HG02981 (cell line): ENCODE measurements at regions not wholly inside any gene's neighbourhood (a gene's known extent, or its start where the extent isn't known, plus 50 kb on each side); places are given as distances from the start of the nearest gene placed in this dataset.
A peak's percentile ranks its signal among the peaks of the same experiment; 100 is the strongest.

ENCODE experiments used
- ATAC-seq: cut with Tn5 transposase; IDR thresholded peaks from one replicate; pipeline ENCODE4 v1.9.1; 2021; ENCODE audit warnings: mild to moderate bottlenecking, moderate library complexity; ENCODE audit not compliant: unreplicated experiment

DNA sequence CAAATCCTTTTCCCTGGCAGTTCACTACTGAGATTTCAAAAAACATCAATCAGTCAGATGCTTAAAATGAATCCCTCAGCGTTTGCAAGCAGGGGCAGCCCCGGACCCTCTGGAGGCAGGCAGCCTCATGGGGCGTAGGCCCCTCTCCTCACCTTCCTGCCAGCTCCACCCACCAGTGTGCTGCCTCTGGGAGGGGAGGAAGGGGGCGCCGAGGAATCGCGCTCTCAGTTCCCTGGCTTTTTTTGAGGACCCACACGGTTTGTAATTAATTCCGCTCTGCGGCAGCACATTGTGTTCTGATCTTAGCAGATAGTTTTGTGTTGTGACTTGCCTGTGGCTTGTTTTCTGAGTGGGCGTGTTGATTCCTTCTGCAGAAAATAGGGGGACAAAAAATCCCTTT lies 159.9 kb downstream of the KLF13 start:
- ATAC-seq = no peak

DNA sequence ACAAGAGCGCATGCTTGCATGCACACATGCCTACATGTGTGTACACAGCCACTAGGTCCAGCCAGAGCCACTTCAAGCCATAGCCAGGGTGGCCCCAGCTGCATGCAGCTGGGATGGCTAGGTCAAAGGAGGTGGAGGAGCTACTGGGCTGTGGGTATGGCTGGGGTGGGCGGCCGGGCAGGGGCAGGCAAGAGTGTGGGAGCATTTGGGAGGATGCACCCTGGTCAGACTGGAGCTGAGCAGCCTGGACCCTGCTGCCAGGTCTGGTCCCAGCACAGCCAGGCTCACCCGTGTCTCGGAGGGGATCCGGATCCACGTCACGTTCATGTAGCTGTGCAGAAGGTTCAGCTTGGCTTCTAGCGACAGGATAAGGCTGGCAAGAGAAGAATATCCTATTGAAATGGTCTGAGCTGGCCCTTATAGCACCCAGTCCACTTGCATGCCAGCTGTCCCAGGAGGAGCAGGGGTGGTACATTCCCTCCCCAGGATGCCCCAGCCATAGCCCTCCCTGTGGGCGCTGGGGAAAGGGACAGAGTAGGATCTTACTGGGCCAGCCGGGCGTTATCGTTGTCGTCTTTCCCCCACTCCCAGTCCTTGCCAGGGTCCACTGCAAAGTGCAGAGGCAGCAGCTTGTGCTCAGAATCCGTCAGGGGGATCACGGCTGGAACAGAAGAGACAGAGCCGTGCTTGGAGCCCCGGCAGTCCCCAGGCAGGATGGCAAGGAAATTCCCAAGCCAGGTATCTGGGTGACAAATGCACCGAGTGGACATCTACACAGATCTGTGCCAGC lies 160.5 kb downstream of the KLF13 start:
- ATAC-seq = no peak

DNA sequence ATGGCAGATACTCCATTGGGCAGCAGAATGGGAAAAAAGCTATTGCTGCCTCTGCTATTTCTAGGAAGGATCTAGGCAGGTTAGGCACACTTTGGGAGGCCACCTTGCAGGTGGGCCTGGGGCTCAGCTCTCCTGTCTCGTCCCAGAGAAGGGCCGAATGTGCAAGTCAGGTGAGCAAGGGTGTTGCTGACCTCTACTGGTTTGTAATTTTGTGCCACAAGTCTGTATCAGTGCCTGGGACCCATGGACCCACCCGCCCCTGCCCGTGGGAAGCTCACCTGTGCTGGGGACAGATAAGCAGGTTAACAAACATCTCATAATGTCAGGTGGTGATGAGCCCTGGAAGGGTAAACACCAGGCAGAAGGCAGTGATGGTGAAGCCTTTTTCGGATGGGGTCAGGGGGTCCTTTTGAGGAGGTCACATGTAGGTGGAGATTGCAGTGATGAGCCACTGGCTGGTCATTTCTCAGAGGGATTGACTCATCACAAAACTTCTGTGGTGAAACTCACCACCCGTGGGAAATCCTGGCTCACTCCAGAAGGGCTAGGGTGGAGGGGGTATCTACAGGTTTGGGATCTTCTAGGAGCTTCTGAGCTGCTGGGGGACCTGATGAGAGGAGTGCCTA lies 161.3 kb downstream of the KLF13 start:
- ATAC-seq = peak; percentile 44

DNA sequence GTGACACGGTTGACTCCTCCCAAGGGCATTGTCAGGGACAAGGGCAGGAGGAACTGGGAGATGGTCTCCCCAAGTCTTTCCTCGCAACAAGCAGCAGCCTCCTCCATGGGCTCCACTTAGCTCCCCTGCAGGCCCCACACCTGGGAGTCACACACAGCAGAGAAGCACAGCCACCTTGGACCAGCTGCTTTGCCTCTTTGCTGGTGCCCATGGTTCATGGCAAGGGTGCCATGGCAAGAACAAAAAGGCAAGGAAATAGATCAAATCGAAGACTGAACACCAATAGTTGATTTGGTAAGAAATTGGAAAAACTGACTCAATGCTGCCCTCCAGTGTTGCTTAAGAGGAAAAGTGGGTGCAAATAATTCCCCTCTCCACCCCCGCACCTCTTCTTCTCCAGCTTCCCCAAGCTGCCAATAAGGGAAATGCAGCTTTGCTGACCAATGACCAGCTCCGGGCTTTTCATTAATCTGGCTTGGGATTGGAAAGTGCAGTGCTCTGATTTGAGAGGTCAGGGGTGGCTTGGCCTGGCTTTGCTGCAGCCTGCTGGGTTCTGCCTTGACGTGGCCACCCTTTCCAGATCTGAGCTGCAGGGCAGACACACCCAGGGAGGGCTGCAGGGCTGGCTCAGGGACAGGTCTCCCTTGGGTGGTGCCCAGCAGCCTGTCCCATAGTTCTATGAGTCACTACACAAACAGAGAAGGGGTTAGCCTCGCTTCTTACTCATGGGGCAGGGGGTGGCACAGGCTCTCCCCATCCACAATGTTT lies 162.0 kb downstream of the KLF13 start:
- peak; percentile 36 for ATAC-seq

DNA sequence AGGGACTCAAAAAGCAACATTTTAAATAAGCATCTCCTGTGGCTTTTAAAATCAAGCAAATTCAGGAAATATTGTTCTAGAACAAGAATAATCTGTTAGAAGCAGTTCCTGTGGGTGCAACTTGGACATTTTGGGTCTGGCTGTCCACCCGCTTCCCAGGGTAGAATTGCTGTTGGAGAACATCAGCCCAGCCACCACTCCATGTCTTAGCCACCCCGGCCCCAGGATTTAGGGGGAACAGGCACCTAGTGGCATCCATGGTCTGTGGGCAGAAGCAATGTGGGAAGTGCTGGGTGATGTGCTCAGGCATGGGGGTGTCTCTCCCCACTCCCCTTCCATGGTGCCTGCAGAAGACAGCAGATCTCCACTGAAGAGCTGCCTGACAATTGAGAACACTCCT lies 162.6 kb downstream of the KLF13 start:
- ATAC-seq = no peak

DNA sequence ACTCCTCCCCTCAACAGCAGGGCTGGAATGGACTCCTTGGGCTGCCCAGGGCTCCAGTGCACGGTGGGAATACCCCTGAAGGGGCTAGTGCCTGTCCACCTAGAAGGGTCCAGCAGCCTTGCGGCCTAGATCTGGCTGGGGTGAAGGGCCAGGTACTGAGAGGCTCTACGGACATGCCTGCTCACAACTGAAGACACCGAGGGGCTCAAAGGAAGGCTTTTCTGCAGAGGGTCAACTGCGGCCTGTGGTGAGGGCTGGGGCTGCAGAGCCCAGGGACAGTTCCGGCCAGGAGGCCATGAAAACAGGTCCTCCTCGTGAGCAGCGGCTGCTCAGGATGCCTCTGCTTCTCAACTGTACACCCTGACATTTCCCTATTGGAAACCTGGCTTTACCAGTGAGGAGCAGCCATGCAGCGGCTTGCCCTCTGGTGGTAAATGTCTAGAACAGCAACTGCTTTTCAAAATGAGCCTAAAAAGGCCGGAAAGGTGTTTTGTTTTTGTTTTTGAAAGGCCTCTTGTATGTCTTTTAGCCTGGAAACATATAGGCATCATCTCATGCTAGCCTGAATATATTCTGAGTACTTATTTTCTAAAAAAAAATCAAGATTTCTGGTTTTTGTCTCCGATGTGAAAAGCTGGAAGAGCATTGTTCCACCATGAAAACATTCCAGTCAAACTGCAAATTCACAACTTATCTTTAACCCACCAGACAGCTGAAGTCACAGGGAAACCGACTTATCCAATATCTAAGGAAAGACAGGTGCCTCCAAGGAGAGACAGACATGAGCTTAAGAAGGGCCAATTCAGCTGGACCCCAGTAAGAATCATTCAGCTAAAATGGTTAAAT lies 163.4 kb downstream of the KLF13 start:
- ATAC-seq = no peak

DNA sequence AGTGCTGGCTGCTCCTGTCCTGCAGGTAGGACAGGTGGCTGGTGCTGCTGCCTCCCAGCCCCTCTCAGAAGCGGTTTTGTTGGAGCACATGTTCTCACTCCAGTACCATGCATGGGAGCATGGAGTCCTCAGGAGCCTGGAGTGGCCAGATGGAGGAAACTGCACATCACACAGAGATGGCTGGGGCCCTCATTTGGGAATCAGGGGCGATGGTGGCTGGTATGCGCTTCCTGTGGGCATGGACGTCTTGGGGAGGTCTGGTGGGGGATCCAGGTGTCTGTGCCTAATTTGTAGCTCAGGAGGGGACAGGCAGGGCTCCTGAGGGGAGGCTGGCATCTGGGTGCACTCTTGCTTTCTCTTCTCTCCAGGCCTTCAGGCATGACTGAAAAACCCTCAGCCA lies 168.2 kb downstream of the KLF13 start:
- no peak for ATAC-seq

DNA sequence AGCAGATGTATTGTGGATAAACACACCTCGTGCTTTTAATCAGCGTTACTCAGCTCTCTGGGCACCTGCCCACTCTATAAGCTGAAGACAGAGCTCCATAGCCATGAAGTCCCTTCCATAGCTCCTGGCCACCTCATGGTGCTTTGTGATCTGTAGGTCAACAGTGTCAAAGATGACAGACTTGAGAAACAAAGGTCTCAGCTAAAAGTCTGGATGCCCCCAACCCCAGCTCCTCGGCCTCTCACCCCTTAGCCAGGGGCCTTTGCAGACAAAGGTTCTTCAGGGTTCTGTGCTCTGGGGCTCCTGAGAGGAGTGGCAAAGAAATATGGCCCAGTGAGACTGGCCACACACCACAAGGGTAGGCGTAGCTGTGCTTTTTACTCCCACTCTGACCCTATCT lies 168.6 kb downstream of the KLF13 start:
- ATAC-seq = no peak

DNA sequence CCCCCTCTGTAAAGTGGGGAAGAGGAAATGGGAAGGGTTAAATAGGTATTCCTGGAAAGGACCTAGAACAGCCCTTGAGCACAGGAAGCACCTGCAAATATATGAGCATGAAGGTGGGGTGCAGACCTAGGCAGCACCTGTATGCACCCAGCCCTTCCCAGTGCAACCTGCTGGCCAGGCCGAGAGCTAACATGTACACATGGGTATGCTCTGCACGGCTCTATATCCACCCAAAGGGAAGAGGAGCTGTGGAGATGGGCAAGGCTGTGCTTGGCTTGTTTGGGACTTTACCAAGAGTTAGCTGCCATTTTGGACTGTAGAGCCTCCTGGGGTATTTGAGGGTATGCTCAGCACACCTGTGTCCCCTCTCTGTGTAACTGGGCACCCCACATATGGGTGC lies 171.2 kb downstream of the KLF13 start:
- ATAC-seq = no peak

DNA sequence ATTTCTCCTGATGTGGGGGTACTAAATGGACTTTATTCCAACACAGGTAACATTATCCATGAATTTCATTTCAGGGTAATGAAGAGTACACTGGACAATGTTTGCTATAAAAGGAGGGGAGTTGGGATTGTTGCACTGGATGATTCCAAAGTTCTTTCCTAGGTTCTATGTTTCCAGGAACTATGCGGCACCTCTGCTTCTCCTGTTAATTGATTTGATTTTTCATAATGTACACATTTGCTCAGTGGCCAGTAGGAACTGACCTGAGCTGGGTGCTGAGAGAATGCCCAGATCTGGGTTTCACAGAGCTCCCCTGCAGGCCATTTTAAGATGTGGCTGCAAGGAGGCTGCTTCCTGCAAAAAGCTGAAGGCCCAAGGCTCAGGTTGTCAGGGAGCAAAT lies 171.7 kb downstream of the KLF13 start:
- no peak for ATAC-seq

DNA sequence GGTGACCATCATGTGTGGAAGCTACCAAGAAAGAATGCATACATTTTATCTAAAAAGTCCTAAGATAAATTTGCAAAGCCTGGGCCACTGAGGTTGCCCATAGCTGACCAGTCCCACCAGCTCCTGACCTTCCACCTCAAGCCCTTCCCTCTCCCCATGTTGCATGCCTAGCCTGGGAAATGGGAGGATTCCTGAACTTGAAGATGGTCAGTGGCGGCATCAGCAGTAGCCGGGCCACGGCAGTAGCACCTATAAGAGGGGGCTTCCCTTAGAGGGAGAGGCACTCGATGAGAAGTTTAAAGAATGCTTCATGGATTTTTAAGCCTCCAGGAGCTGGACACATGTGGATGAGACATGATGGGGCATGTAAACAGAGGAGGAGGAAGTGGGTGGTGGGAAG lies 172.1 kb downstream of the KLF13 start:
- ATAC-seq = no peak

DNA sequence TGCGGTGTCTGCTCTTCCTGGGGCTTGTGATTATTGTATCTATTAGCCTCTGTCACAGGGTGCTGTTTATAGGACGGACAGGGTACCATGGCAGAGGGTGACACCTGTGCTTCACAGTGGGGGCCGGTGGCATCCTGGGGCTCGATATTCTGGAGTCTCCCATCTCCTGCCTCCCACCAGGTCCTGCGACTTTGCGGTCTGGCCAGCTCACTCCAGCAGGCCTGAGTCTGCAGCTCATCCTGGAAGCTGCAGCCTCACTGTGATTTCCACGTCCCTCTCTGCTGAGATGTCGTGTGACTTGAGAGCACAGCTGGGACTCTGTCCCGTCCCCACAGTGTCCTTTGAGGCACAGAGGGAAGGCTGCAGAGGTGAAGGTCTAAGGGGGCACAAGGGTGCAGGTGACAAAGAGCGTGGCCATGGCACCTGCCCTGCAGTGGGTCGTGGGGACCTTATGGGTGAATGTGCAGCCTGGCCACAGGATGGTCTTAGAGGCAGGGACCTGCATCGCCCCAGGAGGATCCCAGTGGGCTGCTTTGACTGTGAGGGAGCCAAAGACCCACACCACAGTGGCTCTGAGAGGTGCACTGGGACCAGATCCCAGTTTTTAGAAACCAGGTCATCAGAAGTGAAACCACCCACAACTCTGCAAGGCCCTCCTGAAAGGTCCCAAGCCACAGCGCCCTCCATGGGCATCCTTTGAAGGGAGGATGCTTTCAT lies 172.8 kb downstream of the KLF13 start:
- no peak for ATAC-seq

DNA sequence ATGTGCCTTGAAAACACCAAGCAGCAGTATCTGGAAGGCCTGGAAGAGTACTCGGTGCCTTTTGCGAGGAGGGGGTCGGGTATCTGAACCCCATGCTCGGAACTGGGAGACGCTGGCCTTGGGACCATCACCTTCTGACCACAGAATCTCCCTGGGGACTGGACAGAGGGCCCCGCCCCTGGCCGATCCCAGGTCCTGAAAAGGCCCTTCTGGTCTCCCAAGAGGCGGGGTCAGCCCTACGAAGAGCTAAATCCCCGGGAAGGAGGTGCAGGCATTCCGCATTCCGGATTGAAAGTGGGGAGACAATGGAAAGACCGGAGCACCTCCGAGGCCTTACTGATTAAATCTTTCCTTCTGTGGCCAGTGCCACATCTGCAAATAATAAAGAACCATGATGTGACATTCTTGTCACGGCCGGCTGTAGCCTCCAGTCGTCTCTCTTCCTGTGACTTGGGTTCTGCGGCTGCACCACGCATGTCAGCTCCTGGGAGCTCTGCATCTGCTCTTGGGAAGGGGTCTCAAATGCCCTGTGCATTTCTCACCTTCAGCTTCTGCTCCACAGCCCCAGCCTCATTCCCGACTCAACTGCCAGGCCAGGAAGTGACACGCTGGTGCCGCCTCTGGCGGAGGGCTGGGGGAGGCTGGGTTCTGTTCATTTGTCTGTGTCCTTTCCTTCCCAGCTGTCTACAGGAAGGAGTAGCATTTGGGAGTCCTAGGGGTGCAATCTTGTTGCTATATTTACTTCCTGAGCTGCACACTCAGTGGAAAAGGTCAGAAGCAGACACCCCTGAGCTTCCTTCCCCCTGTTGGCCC lies 173.5 kb downstream of the KLF13 start:
- no peak for ATAC-seq

DNA sequence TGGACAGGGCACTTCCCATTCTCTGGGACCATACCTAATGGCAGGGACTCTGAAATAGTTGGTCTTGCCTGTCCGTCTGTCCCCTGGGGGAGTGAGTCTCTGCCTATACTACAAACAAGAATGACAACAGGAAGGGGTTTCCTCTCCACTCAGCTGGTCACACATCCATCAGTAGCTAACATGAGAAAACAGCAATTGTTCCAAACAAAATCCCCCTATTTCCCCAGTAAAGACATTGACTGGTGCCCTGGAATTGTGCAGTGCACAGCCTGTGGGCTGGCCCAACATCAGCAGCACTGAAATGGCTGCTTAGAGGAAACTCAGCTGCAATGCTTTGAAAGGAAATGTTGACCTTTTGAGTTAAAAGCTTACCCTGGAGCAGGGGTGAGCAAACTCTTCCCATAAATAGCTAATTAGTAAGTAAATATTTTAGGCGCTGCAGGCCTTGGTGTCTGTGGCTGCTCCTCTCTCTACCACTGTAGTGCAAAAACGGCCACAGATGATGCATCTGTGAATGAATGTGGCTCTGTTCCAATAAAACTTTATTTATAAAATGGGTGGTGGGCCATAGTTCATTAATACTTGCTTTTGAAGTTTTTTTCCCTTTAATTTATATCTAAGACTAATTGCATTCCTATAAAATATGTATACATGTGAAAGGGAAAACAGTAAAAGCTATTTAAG lies 174.3 kb downstream of the KLF13 start:
- ATAC-seq = no peak

DNA sequence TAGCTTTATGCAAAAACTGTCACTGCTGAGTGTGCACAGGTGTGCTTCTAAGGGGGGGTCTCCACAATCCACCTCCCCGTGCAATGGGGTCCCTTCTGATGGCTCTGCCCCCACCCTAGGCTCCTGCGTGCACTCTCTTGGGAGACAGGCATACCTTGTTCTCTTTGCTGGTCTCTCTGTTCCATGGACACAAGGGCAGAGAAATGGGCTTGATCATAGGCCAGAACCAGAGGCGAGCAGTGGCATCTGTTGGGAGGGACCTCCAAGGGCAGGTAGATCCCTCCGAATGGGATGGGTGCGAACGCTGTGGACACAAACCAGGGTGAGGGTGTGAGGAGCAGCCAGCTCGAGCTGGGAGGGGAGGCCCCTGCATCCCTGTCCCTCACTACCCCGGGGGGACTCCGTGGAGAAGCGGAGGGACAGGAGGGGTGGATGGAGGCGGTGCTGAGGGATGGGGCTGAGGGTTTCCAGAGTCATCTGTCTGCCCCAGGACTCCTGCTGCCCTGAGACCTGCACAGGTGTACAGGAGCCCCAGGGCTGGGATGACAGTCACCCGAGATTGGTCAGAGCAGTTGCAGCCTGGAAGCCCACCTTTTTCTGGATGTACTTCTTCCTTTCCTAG lies 175.0 kb downstream of the KLF13 start:
- no peak for ATAC-seq

DNA sequence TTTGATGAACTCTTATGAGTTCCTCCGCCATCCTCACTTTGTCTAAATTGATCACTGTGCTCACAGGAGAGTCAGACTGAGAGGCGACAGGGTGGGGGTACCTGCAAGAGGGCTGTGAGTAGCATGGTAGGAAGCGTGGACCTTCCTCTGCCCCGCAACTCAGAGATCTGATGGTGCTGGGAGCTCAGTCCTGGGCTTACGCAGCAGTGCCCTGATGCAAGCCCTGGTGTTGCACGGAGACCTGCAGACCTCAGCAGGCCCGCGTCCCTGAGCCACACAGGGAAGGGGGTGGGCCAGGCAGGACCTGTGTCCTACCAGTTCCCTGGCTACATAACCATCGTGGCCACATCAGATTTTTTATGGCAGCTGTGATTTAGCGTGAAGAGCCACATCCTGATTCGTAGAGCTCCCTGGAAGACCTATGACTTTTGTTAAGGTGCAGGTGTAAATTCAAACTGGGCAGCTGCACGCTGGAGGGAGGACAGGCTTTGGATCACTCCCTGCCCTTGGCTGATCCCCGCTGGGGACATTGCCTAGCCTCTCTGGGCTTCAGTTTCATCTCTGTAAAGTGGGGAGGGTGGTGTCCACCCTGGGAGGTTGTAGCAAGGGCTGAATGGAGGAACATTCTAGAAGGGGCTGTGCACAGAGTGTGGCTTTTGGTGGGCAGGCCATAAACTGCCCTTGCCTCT lies 176.1 kb downstream of the KLF13 start:
- ATAC-seq = no peak

DNA sequence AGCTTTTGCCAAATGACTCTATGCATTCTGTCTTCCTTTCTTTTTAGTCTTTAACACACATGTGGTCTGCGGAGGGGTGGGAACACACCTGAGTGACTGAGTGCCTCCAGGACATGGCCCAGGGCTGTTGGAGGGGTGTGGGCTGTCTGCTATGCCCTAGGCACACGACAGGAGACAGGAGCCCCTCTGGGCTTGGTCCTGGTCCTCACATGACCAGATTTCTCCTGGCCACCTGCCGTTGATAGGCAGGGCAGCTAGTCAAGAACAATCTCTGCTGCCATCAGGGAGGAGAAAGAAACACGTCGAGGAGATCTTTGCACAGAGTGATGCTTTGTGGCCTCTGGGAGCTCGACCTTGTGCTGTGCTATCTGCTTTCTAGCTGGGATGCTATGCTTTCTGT lies 176.6 kb downstream of the KLF13 start:
- ATAC-seq = no peak
